HG02642 (cell line): ENCODE measurements at regions not wholly inside any gene's neighbourhood (a gene's known extent, or its start where the extent isn't known, plus 50 kb on each side); places are given as distances from the start of the nearest gene placed in this dataset.
"Not testable (repeated sequence)": the region's sequence is repeated elsewhere in the genome, so short reads cannot be mapped to it uniquely, and the experiment has no call there.

Experiments
- ATAC-seq: cut with Tn5 transposase; IDR thresholded peaks from one replicate; pipeline ENCODE4 v1.9.1; 2021; ENCODE audit warnings: mild to moderate bottlenecking; ENCODE audit not compliant: unreplicated experiment, poor library complexity

GRCh38 chr7:73176813-73177212 lies 91.0 kb upstream of the SPDYE9 start:
- not testable (repeated sequence) for ATAC-seq

- ATAC-seq = not testable (repeated sequence)
Measured at GRCh38 chr7:73175322-73175721, 89.5 kb upstream of the SPDYE9 start.

- not testable (repeated sequence) for ATAC-seq
Measured at GRCh38 chr7:73170902-73171301, 85.1 kb upstream of the SPDYE9 start.

DNA sequence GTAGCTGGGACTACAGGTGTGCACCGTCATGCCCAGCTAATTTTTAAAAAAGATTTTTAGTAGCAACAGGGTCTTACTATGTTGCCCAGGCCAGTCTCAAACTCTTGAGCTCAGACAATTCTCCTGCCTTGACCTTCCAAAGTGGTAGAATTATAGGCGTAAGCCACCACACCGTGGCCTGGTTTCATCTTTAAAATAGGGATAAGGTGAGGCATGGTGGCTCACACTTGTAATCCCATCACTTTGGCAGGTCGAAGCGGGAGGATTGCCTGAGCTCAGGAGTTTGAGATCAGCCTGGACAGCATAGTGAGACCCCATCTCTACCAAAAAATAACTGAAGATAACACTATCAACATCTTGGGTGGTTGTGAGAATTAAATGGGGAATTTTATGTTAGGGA lies 84.6 kb upstream of the SPDYE9 start:
- not testable (repeated sequence) for ATAC-seq

DNA sequence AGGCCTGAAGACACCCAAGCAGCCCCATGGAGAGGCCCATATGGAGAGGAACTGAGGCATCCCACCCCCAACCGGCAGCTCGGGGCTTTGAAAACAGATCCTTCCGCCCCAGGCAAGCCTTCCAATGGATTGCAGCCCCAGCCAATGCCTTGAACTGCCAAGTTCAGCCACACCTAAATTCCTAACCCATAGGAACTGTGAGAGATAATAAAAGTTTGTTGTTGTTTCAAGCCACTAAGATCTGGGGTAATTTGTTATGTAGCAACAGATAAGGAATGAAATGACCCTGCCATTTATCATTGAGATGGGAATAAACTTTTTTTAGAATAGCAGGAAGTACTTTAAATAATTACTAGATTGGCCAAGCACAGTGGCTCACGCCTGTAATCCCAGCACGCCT lies 80.3 kb upstream of the SPDYE9 start:
- ATAC-seq = not testable (repeated sequence)

DNA sequence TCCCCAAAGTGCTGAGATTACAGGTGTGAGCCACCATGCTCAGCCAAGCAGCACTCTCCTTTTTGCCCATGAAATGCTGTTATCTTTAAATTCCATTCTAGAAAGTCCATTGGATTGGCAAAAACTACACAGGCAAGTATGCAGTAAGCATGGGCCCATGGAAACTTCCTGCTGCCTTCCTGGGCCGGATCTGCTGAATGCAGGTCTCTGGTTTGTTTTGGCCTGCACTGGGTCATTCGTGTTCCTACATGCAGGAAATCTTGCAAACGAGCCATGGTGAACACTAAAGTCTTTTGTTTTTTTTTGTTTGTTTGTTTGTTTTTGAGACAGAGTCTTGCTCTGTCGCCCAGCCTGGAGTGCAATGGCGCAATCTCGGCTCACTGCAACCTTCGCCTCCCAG lies 76.8 kb upstream of the SPDYE9 start:
- not testable (repeated sequence) for ATAC-seq

DNA sequence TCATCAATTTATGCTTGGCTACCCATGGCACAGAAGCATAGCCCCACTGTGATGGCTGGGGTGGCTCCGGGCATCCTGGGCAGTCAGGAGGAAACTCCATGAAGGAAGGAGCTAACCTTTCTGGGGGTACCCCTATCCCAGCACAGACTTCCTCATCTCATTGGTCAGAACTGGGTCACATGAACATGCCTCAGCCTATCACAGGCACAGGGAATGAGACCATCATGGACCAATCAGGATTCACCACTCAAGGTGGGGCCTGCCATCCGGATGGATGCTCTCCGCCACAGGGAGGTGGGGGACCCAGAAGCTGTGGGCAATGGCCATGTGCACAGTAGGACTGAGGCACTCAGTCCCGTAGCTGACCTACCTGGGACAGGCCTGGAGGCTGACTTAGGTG lies 75.9 kb upstream of the SPDYE9 start:
- ATAC-seq = not testable (repeated sequence)

GRCh38 chr7:73157169-73157661 lies 71.4 kb upstream of the SPDYE9 start:
- not testable (repeated sequence) for ATAC-seq

- not testable (repeated sequence) for ATAC-seq
Measured at GRCh38 chr7:73156510-73157168, 70.8 kb upstream of the SPDYE9 start.

DNA sequence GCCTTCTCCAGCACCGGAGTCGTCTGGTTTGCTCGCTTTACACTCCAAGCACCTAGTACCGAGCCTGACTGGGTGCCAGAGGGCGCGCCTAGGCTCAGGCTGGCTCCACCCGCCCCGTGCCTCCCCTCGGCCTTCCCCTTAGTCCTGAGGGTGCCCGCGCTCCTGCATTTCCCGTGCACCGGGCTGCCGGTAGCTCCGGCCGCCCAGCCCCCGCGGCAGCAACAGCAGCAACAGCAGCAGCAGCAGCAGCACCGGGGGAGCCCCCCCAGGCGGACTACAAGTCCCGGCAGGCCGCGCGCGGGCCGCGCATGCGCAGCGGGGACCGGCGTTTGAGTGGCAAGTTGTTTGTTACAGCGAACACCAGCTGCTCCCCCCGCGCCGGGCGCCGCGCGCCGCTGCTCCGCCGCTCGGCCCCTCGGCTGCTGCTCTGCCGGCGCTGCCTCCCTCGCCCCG lies 68.8 kb upstream of the SPDYE9 start:
- peak; percentile 96 for ATAC-seq

DNA sequence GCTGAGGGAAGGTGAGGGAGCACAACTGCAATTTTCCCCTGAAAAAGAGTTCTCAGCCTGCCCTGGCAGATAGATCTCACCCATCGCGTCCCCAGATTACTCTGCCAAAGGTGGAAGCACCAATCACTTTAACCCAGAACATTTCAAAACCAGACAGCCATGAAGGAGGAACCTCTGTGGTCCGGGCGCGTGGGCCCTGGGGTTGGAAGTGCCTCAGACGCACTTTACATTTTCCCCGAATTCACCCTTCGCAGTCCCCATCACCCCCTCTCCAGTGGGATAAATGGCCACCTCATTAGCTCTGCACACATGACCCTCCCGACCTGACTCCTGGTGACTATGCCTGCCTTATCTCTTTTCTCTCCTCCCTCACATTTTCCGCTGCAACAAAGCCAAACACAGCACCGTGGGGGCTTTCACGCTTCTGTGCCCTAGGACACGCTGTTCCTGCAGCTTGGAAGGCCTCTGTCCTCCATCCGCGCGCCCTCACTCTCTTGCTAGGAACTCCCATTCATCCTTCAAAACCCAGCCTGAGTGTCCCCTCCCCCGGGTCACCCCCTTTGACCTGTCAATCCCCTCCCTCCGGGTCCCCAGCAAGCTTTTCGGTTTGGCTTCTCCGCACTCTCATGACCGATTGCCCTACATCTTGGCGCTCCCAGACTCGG lies 68.2 kb upstream of the SPDYE9 start:
- ATAC-seq = not testable (repeated sequence)

GRCh38 chr7:73148570-73148969 lies 62.7 kb upstream of the SPDYE9 start:
- ATAC-seq = not testable (repeated sequence)

- ATAC-seq = not testable (repeated sequence)
Measured at GRCh38 chr7:73147681-73148080, 61.8 kb upstream of the SPDYE9 start.

GRCh38 chr7:73143993-73144392 lies 58.2 kb upstream of the SPDYE9 start:
- not testable (repeated sequence) for ATAC-seq

- ATAC-seq = not testable (repeated sequence)
Measured at GRCh38 chr7:73137922-73138321, 52.1 kb upstream of the SPDYE9 start.
